Stomach (tissue), 4 donors: ENCODE measurements at regions not wholly inside any gene's neighbourhood (a gene's known extent, or its start where the extent isn't known, plus 50 kb on each side); places are given as distances from the start of the nearest gene placed in this dataset.

Source experiments
- POLR2A ChIP-seq, 4 donors: fragments of 450-650 bp; IDR thresholded peaks; one replicate each; pipeline ENCODE4 v1.6.1; 2016; ENCODE audit warnings: antibody characterized with exemption in 4 of 4, control low read depth in 2 of 4, mild to moderate bottlenecking in 1 of 4, moderate library complexity in 1 of 4
- TF ChIP-seq, protein P1 (sequence below), 7 experiments: fragments of 450-650 bp in 4 of 7; fragments of 200-600 bp in 3 of 7; sonication (generic) in 3 of 7; IDR thresholded peaks; one replicate each; pipeline ENCODE4 v1.5.1; 2016 to 2019; ENCODE audit warnings: antibody characterized with exemption in 7 of 7, control low read depth in 2 of 7, mild to moderate bottlenecking in 1 of 7

DNA sequence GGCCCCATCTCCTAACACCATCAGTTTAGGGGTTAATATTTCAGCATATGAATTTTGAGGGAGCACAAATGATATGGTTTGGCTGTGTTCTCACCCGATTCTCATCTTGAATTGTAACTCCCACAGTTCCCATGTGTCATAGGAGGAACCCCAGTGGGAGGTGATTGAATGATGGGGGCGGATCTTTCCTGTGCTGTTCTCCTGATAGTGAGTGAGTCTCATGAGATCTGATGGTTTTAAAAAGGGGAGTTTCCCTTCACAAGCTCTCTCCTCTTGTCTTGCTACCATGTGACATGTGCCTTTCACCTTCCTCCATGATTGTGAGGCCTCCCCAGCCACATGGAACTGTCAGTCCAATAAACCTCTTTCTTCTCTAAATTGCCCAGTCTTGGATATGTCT is 73.8 kb upstream of the TJP1 start:
- TF ChIP-seq, protein P1, sequence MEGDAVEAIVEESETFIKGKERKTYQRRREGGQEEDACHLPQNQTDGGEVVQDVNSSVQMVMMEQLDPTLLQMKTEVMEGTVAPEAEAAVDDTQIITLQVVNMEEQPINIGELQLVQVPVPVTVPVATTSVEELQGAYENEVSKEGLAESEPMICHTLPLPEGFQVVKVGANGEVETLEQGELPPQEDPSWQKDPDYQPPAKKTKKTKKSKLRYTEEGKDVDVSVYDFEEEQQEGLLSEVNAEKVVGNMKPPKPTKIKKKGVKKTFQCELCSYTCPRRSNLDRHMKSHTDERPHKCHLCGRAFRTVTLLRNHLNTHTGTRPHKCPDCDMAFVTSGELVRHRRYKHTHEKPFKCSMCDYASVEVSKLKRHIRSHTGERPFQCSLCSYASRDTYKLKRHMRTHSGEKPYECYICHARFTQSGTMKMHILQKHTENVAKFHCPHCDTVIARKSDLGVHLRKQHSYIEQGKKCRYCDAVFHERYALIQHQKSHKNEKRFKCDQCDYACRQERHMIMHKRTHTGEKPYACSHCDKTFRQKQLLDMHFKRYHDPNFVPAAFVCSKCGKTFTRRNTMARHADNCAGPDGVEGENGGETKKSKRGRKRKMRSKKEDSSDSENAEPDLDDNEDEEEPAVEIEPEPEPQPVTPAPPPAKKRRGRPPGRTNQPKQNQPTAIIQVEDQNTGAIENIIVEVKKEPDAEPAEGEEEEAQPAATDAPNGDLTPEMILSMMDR (IDR thresholded peaks at IDR 0.05): no peak
- no peak for TF ChIP-seq POLR2A (IDR thresholded peaks at IDR 0.05)
